Stimulated activated naive CD8-positive, alpha-beta T cell treated with anti-CD3 and anti-CD28 coated beads, Interleukin-15, Interleukin-2, amounts not matched to agents 100 ng/mL and 50 ng/mL, for 24 hours (primary cell): ENCODE measurements at regions not wholly inside any gene's neighbourhood (a gene's known extent, or its start where the extent isn't known, plus 50 kb on each side); places are given as distances from the start of the nearest gene placed in this dataset.

Experiments used
- H3K27ac Mint-ChIP-seq: one replicate; pipeline ENCODE4 v1.8.0; 2021; ENCODE audit warnings: mild to moderate bottlenecking, mixed read lengths
- H3K27me3 Mint-ChIP-seq: one replicate; pipeline ENCODE4 v1.8.0; 2021; ENCODE audit warnings: mixed read lengths
- H3K36me3 Mint-ChIP-seq: one replicate; pipeline ENCODE4 v1.8.0; 2021; ENCODE audit warnings: low read depth, mixed read lengths
- H3K4me1 Mint-ChIP-seq: one replicate; pipeline ENCODE4 v1.8.0; 2021; ENCODE audit warnings: low read depth, mixed read lengths
- H3K4me3 Mint-ChIP-seq: one replicate; pipeline ENCODE4 v1.8.0; 2021; ENCODE audit warnings: mild to moderate bottlenecking, mixed read lengths
- H3K9me3 Mint-ChIP-seq: one replicate; pipeline ENCODE4 v1.8.0; 2021; ENCODE audit warnings: mixed read lengths

- Mint-ChIP-seq H3K27ac (no peak overlapping the region), H3K4me3 (no peak overlapping the region), H3K9me3 (peaks cover 13% of the 10 kb centered on the region), H3K27me3 (no peaks in the 10 kb centered on the region), H3K4me1 (no peaks in the 10 kb centered on the region), H3K36me3 (no peaks in the 10 kb centered on the region)
These were observed 602.6 kb downstream of the SNAPC1 start for GRCh38 chr14:62364800-62365280.

GRCh38 chr14:62369919-62370560 lies 607.8 kb downstream of the SNAPC1 start:
- Mint-ChIP-seq H3K9me3 (peaks cover 4% of the 10 kb centered on the region), H3K4me1 (no peaks in the 10 kb centered on the region), H3K27ac (no peak overlapping the region), H3K4me3 (no peak overlapping the region), H3K27me3 (no peaks in the 10 kb centered on the region), H3K36me3 (no peaks in the 10 kb centered on the region)

- no peak overlapping the region for H3K4me3 Mint-ChIP-seq
- H3K27me3 Mint-ChIP-seq, result no peaks in the 10 kb centered on the region
- no peak overlapping the region for H3K27ac Mint-ChIP-seq
- no peaks in the 10 kb centered on the region for H3K4me1 Mint-ChIP-seq
- H3K9me3 Mint-ChIP-seq, result peaks cover 11% of the 10 kb centered on the region
- H3K36me3 Mint-ChIP-seq, result no peaks in the 10 kb centered on the region
These were observed 611.7 kb downstream of the SNAPC1 start for GRCh38 chr14:62373944-62374343.

- H3K27me3 Mint-ChIP-seq, result no peaks in the 10 kb centered on the region
- no peaks in the 10 kb centered on the region for H3K36me3 Mint-ChIP-seq
- no peak overlapping the region for H3K27ac Mint-ChIP-seq
- H3K4me1 Mint-ChIP-seq, result no peaks in the 10 kb centered on the region
- no peak overlapping the region for H3K4me3 Mint-ChIP-seq
- peaks cover 11% of the 10 kb centered on the region for H3K9me3 Mint-ChIP-seq
These were observed 615.8 kb downstream of the SNAPC1 start for GRCh38 chr14:62378057-62378456.

- Mint-ChIP-seq H3K9me3 (peaks cover 14% of the 10 kb centered on the region), H3K27ac (no peak overlapping the region), H3K4me3 (no peak overlapping the region), H3K27me3 (no peaks in the 10 kb centered on the region), H3K36me3 (no peaks in the 10 kb centered on the region), H3K4me1 (no peaks in the 10 kb centered on the region)
These were observed 619.3 kb downstream of the SNAPC1 start for GRCh38 chr14:62381311-62382070.

GRCh38 chr14:62409169-62409568 lies 636.1 kb downstream of the KCNH5 start:
- H3K27me3 Mint-ChIP-seq, result no peaks in the 10 kb centered on the region
- H3K4me1 Mint-ChIP-seq, result no peaks in the 10 kb centered on the region
- no peak overlapping the region for H3K27ac Mint-ChIP-seq
- H3K4me3 Mint-ChIP-seq, result no peak overlapping the region
- no peaks in the 10 kb centered on the region for H3K36me3 Mint-ChIP-seq
- H3K9me3 Mint-ChIP-seq, result no peaks in the 10 kb centered on the region

GRCh38 chr14:62409626-62410300 lies 635.5 kb downstream of the KCNH5 start:
- no peak overlapping the region for H3K27ac Mint-ChIP-seq
- H3K27me3 Mint-ChIP-seq, result no peaks in the 10 kb centered on the region
- no peaks in the 10 kb centered on the region for H3K9me3 Mint-ChIP-seq
- no peak overlapping the region for H3K4me3 Mint-ChIP-seq
- no peaks in the 10 kb centered on the region for H3K36me3 Mint-ChIP-seq
- H3K4me1 Mint-ChIP-seq, result no peaks in the 10 kb centered on the region

- Mint-ChIP-seq H3K36me3 (no peaks in the 10 kb centered on the region), H3K27ac (no peak overlapping the region), H3K4me1 (no peaks in the 10 kb centered on the region), H3K27me3 (no peaks in the 10 kb centered on the region), H3K4me3 (no peak overlapping the region), H3K9me3 (peaks cover 13% of the 10 kb centered on the region)
These were observed 624.4 kb downstream of the KCNH5 start for GRCh38 chr14:62420847-62421246.

GRCh38 chr14:62428429-62429203 lies 616.6 kb downstream of the KCNH5 start:
- no peaks in the 10 kb centered on the region for H3K36me3 Mint-ChIP-seq
- H3K4me3 Mint-ChIP-seq, result no peak overlapping the region
- H3K27ac Mint-ChIP-seq, result no peak overlapping the region
- H3K9me3 Mint-ChIP-seq, result peaks cover 25% of the 10 kb centered on the region
- H3K4me1 Mint-ChIP-seq, result no peaks in the 10 kb centered on the region
- H3K27me3 Mint-ChIP-seq, result no peaks in the 10 kb centered on the region

GRCh38 chr14:62429683-62430082 lies 615.6 kb downstream of the KCNH5 start:
- no peak overlapping the region for H3K4me3 Mint-ChIP-seq
- peaks cover 27% of the 10 kb centered on the region for H3K9me3 Mint-ChIP-seq
- H3K36me3 Mint-ChIP-seq, result no peaks in the 10 kb centered on the region
- no peak overlapping the region for H3K27ac Mint-ChIP-seq
- no peaks in the 10 kb centered on the region for H3K4me1 Mint-ChIP-seq
- H3K27me3 Mint-ChIP-seq, result no peaks in the 10 kb centered on the region

- Mint-ChIP-seq H3K4me3 (no peak overlapping the region), H3K27ac (no peak overlapping the region), H3K27me3 (no peaks in the 10 kb centered on the region), H3K9me3 (peaks cover 21% of the 10 kb centered on the region), H3K4me1 (no peaks in the 10 kb centered on the region), H3K36me3 (no peaks in the 10 kb centered on the region)
These were observed 613.8 kb downstream of the KCNH5 start for GRCh38 chr14:62431496-62431895.

GRCh38 chr14:62432955-62433354 lies 612.3 kb downstream of the KCNH5 start:
- Mint-ChIP-seq H3K4me3 (no peak overlapping the region), H3K27me3 (no peaks in the 10 kb centered on the region), H3K27ac (no peak overlapping the region), H3K9me3 (peaks cover 29% of the 10 kb centered on the region), H3K4me1 (no peaks in the 10 kb centered on the region), H3K36me3 (no peaks in the 10 kb centered on the region)

- Mint-ChIP-seq H3K4me1 (no peaks in the 10 kb centered on the region), H3K27me3 (no peaks in the 10 kb centered on the region), H3K27ac (no peak overlapping the region), H3K4me3 (no peak overlapping the region), H3K36me3 (no peaks in the 10 kb centered on the region), H3K9me3 (peaks cover 43% of the 10 kb centered on the region)
These were observed 609.0 kb downstream of the KCNH5 start for GRCh38 chr14:62436261-62436660.

GRCh38 chr14:62439210-62439609 lies 606.0 kb downstream of the KCNH5 start:
- H3K36me3 Mint-ChIP-seq, result no peaks in the 10 kb centered on the region
- peaks cover 32% of the 10 kb centered on the region for H3K9me3 Mint-ChIP-seq
- no peaks in the 10 kb centered on the region for H3K27me3 Mint-ChIP-seq
- H3K4me3 Mint-ChIP-seq, result no peak overlapping the region
- H3K27ac Mint-ChIP-seq, result no peak overlapping the region
- H3K4me1 Mint-ChIP-seq, result no peaks in the 10 kb centered on the region

- Mint-ChIP-seq H3K36me3 (no peaks in the 10 kb centered on the region), H3K27ac (no peak overlapping the region), H3K9me3 (peaks cover 21% of the 10 kb centered on the region), H3K4me1 (no peaks in the 10 kb centered on the region), H3K27me3 (no peaks in the 10 kb centered on the region), H3K4me3 (no peak overlapping the region)
These were observed 601.5 kb downstream of the KCNH5 start for GRCh38 chr14:62443796-62444195.
